ENCODE measurements at regions not wholly inside any gene's neighbourhood (a gene's known extent, or its start where the extent isn't known, plus 50 kb on each side); places are given as distances from the start of the nearest gene placed in this dataset.

GRCh38 chr6:100267721-100268123, 197.0 kb downstream of the SIM1 start:
- Histone ChIP-seq H3K36me3 (ENCODE audit: control insufficient read depth, low read depth, low read length) (no peaks in the 10 kb centered on the region), H3K9ac (ENCODE audit: low read length) (no peak overlapping the region), H3K27me3 (ENCODE audit: control insufficient read depth, insufficient read depth, low read length) (no peaks in the 10 kb centered on the region), H3K9me3 (ENCODE audit: control insufficient read depth, low read depth, low read length) (no peaks in the 10 kb centered on the region), H3K4me1 (ENCODE audit: control insufficient read depth, low read depth, low read length) (peaks cover 6% of the 10 kb centered on the region), H3K27ac (ENCODE audit: low read length) (no peak overlapping the region), H3K4me3 (ENCODE audit: low read length) (no peak overlapping the region)

GRCh38 chr6:100266494-100267401, 198.0 kb downstream of the SIM1 start:
- Histone ChIP-seq H3K4me1 (ENCODE audit: control insufficient read depth, low read depth, low read length) (peaks cover 6% of the 10 kb centered on the region), H3K36me3 (ENCODE audit: control insufficient read depth, low read depth, low read length) (no peaks in the 10 kb centered on the region), H3K9me3 (ENCODE audit: control insufficient read depth, low read depth, low read length) (no peaks in the 10 kb centered on the region), H3K4me3 (ENCODE audit: low read length) (no peak overlapping the region), H3K27me3 (ENCODE audit: control insufficient read depth, insufficient read depth, low read length) (no peaks in the 10 kb centered on the region), H3K9ac (ENCODE audit: low read length) (no peak overlapping the region), H3K27ac (ENCODE audit: low read length) (no peak overlapping the region)

DNA sequence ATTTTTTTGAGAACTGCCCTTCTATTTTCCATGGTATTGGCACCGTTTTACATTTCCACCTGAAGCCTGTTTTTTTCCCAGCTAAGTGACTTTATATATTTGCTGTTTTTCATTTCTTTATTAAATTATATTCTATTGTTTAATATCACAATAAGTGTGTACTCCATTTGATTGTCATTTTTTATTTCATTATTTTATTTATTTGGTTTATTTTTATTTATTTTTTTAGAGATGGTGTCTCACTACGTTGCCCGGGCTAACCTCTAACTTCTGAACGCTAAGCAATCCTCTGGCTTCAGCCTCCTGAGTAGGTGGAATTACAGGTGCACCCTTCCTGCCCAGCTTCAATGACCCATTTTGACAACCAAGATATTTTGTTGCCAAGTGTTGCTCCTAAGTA, 202.6 kb downstream of the SIM1 start:
- Histone ChIP-seq H3K36me3 (ENCODE audit: control insufficient read depth, low read depth, low read length) (no peaks in the 10 kb centered on the region), H3K4me3 (ENCODE audit: low read length) (no peak overlapping the region), H3K27me3 (ENCODE audit: control insufficient read depth, insufficient read depth, low read length) (no peaks in the 10 kb centered on the region), H3K9me3 (ENCODE audit: control insufficient read depth, low read depth, low read length) (no peaks in the 10 kb centered on the region), H3K9ac (ENCODE audit: low read length) (no peak overlapping the region), H3K4me1 (ENCODE audit: control insufficient read depth, low read depth, low read length) (peaks cover 8% of the 10 kb centered on the region), H3K27ac (ENCODE audit: low read length) (no peak overlapping the region)

- Histone ChIP-seq H3K9ac (ENCODE audit: low read length) (no peak overlapping the region), H3K4me1 (ENCODE audit: control insufficient read depth, low read depth, low read length) (peaks cover 8% of the 10 kb centered on the region), H3K9me3 (ENCODE audit: control insufficient read depth, low read depth, low read length) (no peaks in the 10 kb centered on the region), H3K27me3 (ENCODE audit: control insufficient read depth, insufficient read depth, low read length) (no peaks in the 10 kb centered on the region), H3K4me3 (ENCODE audit: low read length) (no peak overlapping the region), H3K27ac (ENCODE audit: low read length) (no peak overlapping the region), H3K36me3 (ENCODE audit: control insufficient read depth, low read depth, low read length) (no peaks in the 10 kb centered on the region)
Observed at GRCh38 chr6:100261486-100261885, 203.2 kb downstream of the SIM1 start.

DNA sequence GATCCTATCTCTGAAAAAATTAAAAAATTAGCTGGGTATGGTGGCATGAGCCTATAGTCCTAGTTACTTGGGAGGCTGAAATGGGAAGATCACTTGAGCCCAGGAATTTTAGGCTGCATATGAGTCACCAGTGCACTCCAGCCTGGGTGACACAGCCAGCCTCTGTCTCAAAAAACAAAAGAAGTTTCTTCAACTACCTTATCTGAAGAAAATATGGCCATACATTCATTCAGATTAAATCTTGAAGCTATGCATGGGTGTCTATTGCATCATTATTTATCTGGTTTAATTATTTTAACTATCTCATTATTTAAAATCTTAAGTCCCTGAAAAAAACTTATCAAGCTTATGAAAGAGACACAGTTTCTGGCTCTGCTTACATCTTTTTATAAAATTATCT, 204.1 kb downstream of the SIM1 start:
- H3K9ac ChIP-seq (ENCODE audit: low read length): no peak overlapping the region
- H3K36me3 ChIP-seq (ENCODE audit: control insufficient read depth, low read depth, low read length): no peaks in the 10 kb centered on the region
- no peak overlapping the region for H3K27ac ChIP-seq (ENCODE audit: low read length)

DNA sequence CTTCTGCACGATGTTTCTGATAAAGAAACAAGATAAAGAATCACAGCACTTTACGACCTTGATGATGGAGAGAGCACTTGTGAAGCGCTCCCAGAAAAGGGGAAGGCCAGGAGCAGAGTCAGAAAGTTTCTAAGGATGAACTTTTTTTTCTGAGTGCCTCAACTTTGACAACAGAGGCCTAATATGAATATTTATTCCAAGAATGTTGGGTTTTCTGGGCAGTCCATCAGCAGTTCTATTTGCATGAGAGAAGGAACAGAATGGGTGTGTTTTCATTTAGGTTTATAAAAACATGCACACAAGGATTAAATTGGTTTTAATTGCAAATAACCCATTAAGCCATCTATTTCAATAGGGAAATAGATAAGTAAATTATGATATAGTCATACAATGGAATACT, 204.9 kb downstream of the SIM1 start:
- Histone ChIP-seq H3K27me3 (ENCODE audit: control insufficient read depth, insufficient read depth, low read length) (no peaks in the 10 kb centered on the region), H3K9me3 (ENCODE audit: control insufficient read depth, low read depth, low read length) (no peaks in the 10 kb centered on the region), H3K27ac (ENCODE audit: low read length) (no peak overlapping the region), H3K9ac (ENCODE audit: low read length) (no peak overlapping the region), H3K4me3 (ENCODE audit: low read length) (no peak overlapping the region), H3K36me3 (ENCODE audit: control insufficient read depth, low read depth, low read length) (no peaks in the 10 kb centered on the region), H3K4me1 (ENCODE audit: control insufficient read depth, low read depth, low read length) (peaks cover 8% of the 10 kb centered on the region)

More for the DNA sequence above, 204.1 kb downstream of the SIM1 start:
- peaks cover 8% of the 10 kb centered on the region for H3K4me1 ChIP-seq (ENCODE audit: control insufficient read depth, low read depth, low read length)
- no peaks in the 10 kb centered on the region for H3K27me3 ChIP-seq (ENCODE audit: control insufficient read depth, insufficient read depth, low read length)
- H3K9me3 ChIP-seq (ENCODE audit: control insufficient read depth, low read depth, low read length): no peaks in the 10 kb centered on the region
- H3K4me3 ChIP-seq (ENCODE audit: low read length): no peak overlapping the region

DNA sequence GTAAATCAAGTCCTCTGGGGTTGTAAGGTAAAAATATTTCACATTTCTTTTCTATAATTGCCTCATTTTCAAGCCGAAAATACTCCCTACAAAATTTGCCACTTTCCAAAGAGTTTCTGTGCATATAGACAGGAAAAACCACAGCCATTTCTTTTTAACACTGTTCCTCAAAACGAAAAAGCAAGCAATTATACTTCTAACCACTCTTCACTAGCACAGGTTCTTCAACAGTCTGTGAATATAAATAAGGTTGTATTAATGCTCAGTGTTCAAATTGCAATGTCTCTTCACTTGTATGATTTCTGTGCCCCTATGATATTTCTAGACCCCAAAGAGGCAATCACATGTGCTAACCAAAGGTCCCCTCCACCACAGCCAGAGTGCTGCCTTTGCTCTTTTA, 206.0 kb downstream of the SIM1 start:
- H3K9me3 ChIP-seq (ENCODE audit: control insufficient read depth, low read depth, low read length): no peaks in the 10 kb centered on the region
- H3K9ac ChIP-seq (ENCODE audit: low read length): no peak overlapping the region
- no peaks in the 10 kb centered on the region for H3K36me3 ChIP-seq (ENCODE audit: control insufficient read depth, low read depth, low read length)
- no peak overlapping the region for H3K4me3 ChIP-seq (ENCODE audit: low read length)
- H3K27ac ChIP-seq (ENCODE audit: low read length): no peak overlapping the region
- H3K4me1 ChIP-seq (ENCODE audit: control insufficient read depth, low read depth, low read length): peaks cover 8% of the 10 kb centered on the region
- no peaks in the 10 kb centered on the region for H3K27me3 ChIP-seq (ENCODE audit: control insufficient read depth, insufficient read depth, low read length)

DNA sequence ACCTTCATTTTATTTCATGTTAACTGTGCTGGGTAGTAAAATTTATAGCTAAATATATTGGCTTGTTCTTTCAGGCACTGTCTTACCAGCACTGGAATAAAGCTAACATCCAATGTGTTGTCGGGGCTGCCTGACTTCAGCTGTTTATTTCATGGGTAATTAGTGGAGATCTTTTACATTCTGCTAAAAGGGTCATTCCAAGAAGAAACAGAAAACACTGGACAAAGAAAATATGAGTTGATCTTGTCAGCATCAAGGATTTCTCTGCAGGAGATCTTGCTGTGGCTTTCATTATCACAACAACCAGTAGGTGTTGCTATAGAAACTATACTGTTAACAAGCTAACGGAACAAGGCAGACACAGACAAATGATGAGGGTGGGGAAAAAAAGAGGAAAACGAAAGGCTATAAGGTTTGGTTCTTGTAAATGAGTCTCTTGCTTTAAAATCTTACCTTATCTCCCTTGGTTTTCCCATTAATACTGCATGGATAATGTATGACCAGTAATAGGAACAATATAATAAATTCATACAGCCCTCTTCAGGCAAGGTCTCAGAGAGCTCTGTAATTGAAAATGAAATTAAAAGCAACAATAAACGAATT, 206.8 kb downstream of the SIM1 start:
- H3K9me3 ChIP-seq (ENCODE audit: control insufficient read depth, low read depth, low read length): no peaks in the 10 kb centered on the region
- H3K27me3 ChIP-seq (ENCODE audit: control insufficient read depth, insufficient read depth, low read length): no peaks in the 10 kb centered on the region
- no peak overlapping the region for H3K4me3 ChIP-seq (ENCODE audit: low read length)
- H3K4me1 ChIP-seq (ENCODE audit: control insufficient read depth, low read depth, low read length): peaks cover 8% of the 10 kb centered on the region
- no peaks in the 10 kb centered on the region for H3K36me3 ChIP-seq (ENCODE audit: control insufficient read depth, low read depth, low read length)
- H3K27ac ChIP-seq (ENCODE audit: low read length): no peak overlapping the region
- peak overlapping the region; percentile 31 for H3K9ac ChIP-seq (ENCODE audit: low read length)

GRCh38 chr6:100255701-100256100, 209.0 kb downstream of the SIM1 start:
- Histone ChIP-seq H3K9ac (ENCODE audit: low read length) (no peak overlapping the region), H3K4me3 (ENCODE audit: low read length) (no peak overlapping the region), H3K36me3 (ENCODE audit: control insufficient read depth, low read depth, low read length) (no peaks in the 10 kb centered on the region)

GRCh38 chr6:100247123-100247522, 217.6 kb downstream of the SIM1 start:
- Histone ChIP-seq H3K4me3 (ENCODE audit: low read length) (no peak overlapping the region), H3K9ac (ENCODE audit: low read length) (no peak overlapping the region)

More at GRCh38 chr6:100255701-100256100, 209.0 kb downstream of the SIM1 start:
- Histone ChIP-seq H3K27me3 (ENCODE audit: control insufficient read depth, insufficient read depth, low read length) (no peaks in the 10 kb centered on the region), H3K4me1 (ENCODE audit: control insufficient read depth, low read depth, low read length) (peaks cover 8% of the 10 kb centered on the region), H3K9me3 (ENCODE audit: control insufficient read depth, low read depth, low read length) (no peaks in the 10 kb centered on the region), H3K27ac (ENCODE audit: low read length) (no peak overlapping the region)

DNA sequence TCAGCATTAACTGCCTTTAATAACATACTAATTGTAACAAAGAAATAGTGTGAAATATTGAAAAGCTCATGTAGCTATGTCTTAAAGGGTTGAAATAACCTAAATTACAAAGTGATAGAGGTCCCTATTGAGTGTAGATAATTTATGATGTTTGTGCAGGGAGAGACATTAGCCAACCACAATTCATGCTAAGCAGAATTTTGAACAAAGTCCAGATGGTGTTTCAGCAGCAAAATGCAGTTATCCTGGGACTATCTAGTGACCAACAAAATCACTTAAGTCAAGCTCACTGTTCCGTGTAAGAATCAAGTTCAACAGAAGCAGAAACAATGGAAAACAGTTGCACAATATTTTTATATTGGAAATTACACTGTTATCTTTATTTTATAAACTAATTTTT, 218.5 kb downstream of the SIM1 start:
- no peak overlapping the region for H3K9ac ChIP-seq (ENCODE audit: low read length)
- no peaks in the 10 kb centered on the region for H3K27me3 ChIP-seq (ENCODE audit: control insufficient read depth, insufficient read depth, low read length)
- H3K4me3 ChIP-seq (ENCODE audit: low read length): no peak overlapping the region
- H3K27ac ChIP-seq (ENCODE audit: low read length): no peak overlapping the region
- H3K9me3 ChIP-seq (ENCODE audit: control insufficient read depth, low read depth, low read length): no peaks in the 10 kb centered on the region
- no peaks in the 10 kb centered on the region for H3K4me1 ChIP-seq (ENCODE audit: control insufficient read depth, low read depth, low read length)
- H3K36me3 ChIP-seq (ENCODE audit: control insufficient read depth, low read depth, low read length): no peaks in the 10 kb centered on the region

More at GRCh38 chr6:100247123-100247522, 217.6 kb downstream of the SIM1 start:
- H3K4me1 ChIP-seq (ENCODE audit: control insufficient read depth, low read depth, low read length): no peaks in the 10 kb centered on the region
- no peak overlapping the region for H3K27ac ChIP-seq (ENCODE audit: low read length)
- H3K36me3 ChIP-seq (ENCODE audit: control insufficient read depth, low read depth, low read length): no peaks in the 10 kb centered on the region
- no peaks in the 10 kb centered on the region for H3K27me3 ChIP-seq (ENCODE audit: control insufficient read depth, insufficient read depth, low read length)
- H3K9me3 ChIP-seq (ENCODE audit: control insufficient read depth, low read depth, low read length): no peaks in the 10 kb centered on the region

- Histone ChIP-seq H3K27ac (ENCODE audit: low read length) (no peak overlapping the region), H3K4me1 (ENCODE audit: control insufficient read depth, low read depth, low read length) (peaks cover 8% of the 10 kb centered on the region), H3K9me3 (ENCODE audit: control insufficient read depth, low read depth, low read length) (no peaks in the 10 kb centered on the region), H3K36me3 (ENCODE audit: control insufficient read depth, low read depth, low read length) (no peaks in the 10 kb centered on the region), H3K4me3 (ENCODE audit: low read length) (no peak overlapping the region), H3K27me3 (ENCODE audit: control insufficient read depth, insufficient read depth, low read length) (no peaks in the 10 kb centered on the region), H3K9ac (ENCODE audit: low read length) (no peak overlapping the region)
Observed at GRCh38 chr6:100240798-100241197, 223.9 kb downstream of the SIM1 start.
